ENCODE measurements at regions not wholly inside any gene's neighbourhood (a gene's known extent, or its start where the extent isn't known, plus 50 kb on each side); places are given as distances from the start of the nearest gene placed in this dataset.

- no peak for DNase-seq
These were observed 214.9 kb upstream of the ZMIZ1 start for GRCh38 chr10:78853864-78854263.

- no peak for DNase-seq
These were observed 212.3 kb upstream of the ZMIZ1 start for GRCh38 chr10:78856421-78856820.

- no peak for DNase-seq
These were observed 211.6 kb upstream of the ZMIZ1 start for GRCh38 chr10:78857193-78857592.

GRCh38 chr10:78859266-78859665 is 209.5 kb upstream of the ZMIZ1 start:
- no peak for DNase-seq

GRCh38 chr10:78859769-78860168 is 209.0 kb upstream of the ZMIZ1 start:
- DNase-seq, result peak; percentile 4

- DNase-seq, result no peak
These were observed 208.4 kb upstream of the ZMIZ1 start for GRCh38 chr10:78860260-78860914.

GRCh38 chr10:78861529-78862327 is 207.0 kb upstream of the ZMIZ1 start:
- no peak for DNase-seq

- no peak for DNase-seq
These were observed 206.5 kb upstream of the ZMIZ1 start for GRCh38 chr10:78862328-78862640.

- no peak for DNase-seq
These were observed 205.4 kb upstream of the ZMIZ1 start for GRCh38 chr10:78863140-78863905.

GRCh38 chr10:78863906-78864239 is 204.9 kb upstream of the ZMIZ1 start:
- DNase-seq, result no peak

- no peak for DNase-seq
These were observed 203.8 kb upstream of the ZMIZ1 start for GRCh38 chr10:78864761-78865537.

GRCh38 chr10:78865538-78865875 is 203.3 kb upstream of the ZMIZ1 start:
- no peak for DNase-seq

- DNase-seq, result no peak
These were observed 202.6 kb upstream of the ZMIZ1 start for GRCh38 chr10:78865931-78866717.

- DNase-seq, result peak; percentile 47
These were observed 201.8 kb upstream of the ZMIZ1 start for GRCh38 chr10:78866731-78867554.

- no peak for DNase-seq
These were observed 201.2 kb upstream of the ZMIZ1 start for GRCh38 chr10:78867555-78867939.

GRCh38 chr10:78868048-78868447 is 200.7 kb upstream of the ZMIZ1 start:
- DNase-seq, result no peak

GRCh38 chr10:78868456-78868855 is 200.3 kb upstream of the ZMIZ1 start:
- no peak for DNase-seq

GRCh38 chr10:78868861-78869260 is 199.9 kb upstream of the ZMIZ1 start:
- DNase-seq, result no peak

GRCh38 chr10:78869508-78870454 is 199.0 kb upstream of the ZMIZ1 start:
- no peak for DNase-seq

- no peak for DNase-seq
These were observed 198.3 kb upstream of the ZMIZ1 start for GRCh38 chr10:78870458-78870857.

- DNase-seq, result no peak
These were observed 197.0 kb upstream of the ZMIZ1 start for GRCh38 chr10:78871796-78872195.
